ENCODE measurements at regions not wholly inside any gene's neighbourhood (a gene's known extent, or its start where the extent isn't known, plus 50 kb on each side); places are given as distances from the start of the nearest gene placed in this dataset.

GRCh38 chr6:148186916-148187315 is 155.7 kb upstream of the SASH1 start:
- TF ChIP-seq CTCF (IDR thresholded peaks at IDR 0.05; ENCODE audit: low read length), result no peak
- no peak for TF ChIP-seq EZH2 (IDR thresholded peaks at IDR 0.05; ENCODE audit: borderline replicate concordance, low read length)

Measured in OCI-LY1 (cell line).